Renal cortical epithelial cell (primary cell): ENCODE measurements at regions not wholly inside any gene's neighbourhood (a gene's known extent, or its start where the extent isn't known, plus 50 kb on each side); places are given as distances from the start of the nearest gene placed in this dataset.
"Not testable (repeated sequence)": the region's sequence is repeated elsewhere in the genome, so short reads cannot be mapped to it uniquely, and the experiment has no call there.

Source experiments
- DNase-seq: peaks from one replicate; pipeline ENCODE4 v3.0.0-alpha.2; 2011; ENCODE audit warnings: low read depth

GRCh38 chr12:94916663-94917062 lies 86.8 kb downstream of the NDUFA12 start:
- no peak for DNase-seq

- no peak for DNase-seq
Measured at GRCh38 chr12:94909663-94910062, 93.8 kb downstream of the NDUFA12 start.

- not testable (repeated sequence) for DNase-seq
Measured at GRCh38 chr12:94905749-94906148, 97.7 kb downstream of the NDUFA12 start.

- no peak for DNase-seq
Measured at GRCh38 chr12:94900496-94900895, 103.0 kb downstream of the NDUFA12 start.

GRCh38 chr12:94898388-94898787 lies 105.1 kb downstream of the NDUFA12 start:
- DNase-seq: peak; percentile 7

GRCh38 chr12:94892544-94893267 lies 110.8 kb downstream of the NDUFA12 start:
- no peak for DNase-seq

GRCh38 chr12:94889445-94890210 lies 113.9 kb downstream of the NDUFA12 start:
- no peak for DNase-seq

- no peak for DNase-seq
Measured at GRCh38 chr12:94879542-94879941, 124.0 kb downstream of the NDUFA12 start.

- DNase-seq: peak; percentile 65
Measured at GRCh38 chr12:94875525-94875924, 128.0 kb downstream of the NDUFA12 start.

- DNase-seq: no peak
Measured at GRCh38 chr12:94874518-94875302, 128.8 kb downstream of the NDUFA12 start.

- no peak for DNase-seq
Measured at GRCh38 chr12:94873734-94874517, 129.6 kb downstream of the NDUFA12 start.

GRCh38 chr12:94872971-94873733 lies 130.3 kb downstream of the NDUFA12 start:
- DNase-seq: no peak

GRCh38 chr12:94872671-94872970 lies 130.9 kb downstream of the NDUFA12 start:
- no peak for DNase-seq

- no peak for DNase-seq
Measured at GRCh38 chr12:94872007-94872653, 131.4 kb downstream of the NDUFA12 start.

GRCh38 chr12:94870511-94870910 lies 133.0 kb downstream of the NDUFA12 start:
- DNase-seq: no peak

GRCh38 chr12:94868161-94868560 lies 135.3 kb downstream of the NDUFA12 start:
- DNase-seq: no peak

- peak; percentile 62 for DNase-seq
Measured at GRCh38 chr12:94867066-94867855, 136.2 kb downstream of the NDUFA12 start.

GRCh38 chr12:94864987-94865386 lies 138.5 kb downstream of the NDUFA12 start:
- no peak for DNase-seq

GRCh38 chr12:94863321-94864035 lies 140.0 kb downstream of the NDUFA12 start:
- no peak for DNase-seq
